NB4 (cell line): ENCODE measurements at regions not wholly inside any gene's neighbourhood (a gene's known extent, or its start where the extent isn't known, plus 50 kb on each side); places are given as distances from the start of the nearest gene placed in this dataset.

Source experiments
- DNase-seq: peaks from one replicate; pipeline ENCODE4 v3.0.0; 2010; ENCODE audit warnings: low read depth
- H3K4me3 ChIP-seq: one replicate; pipeline ENCODE4 v1.5.1; 2011; ENCODE audit warnings: mild to moderate bottlenecking, low read depth, low read length, moderate library complexity
- CTCF ChIP-seq: IDR thresholded peaks from one replicate; pipeline ENCODE4 v1.5.1; 2012; ENCODE audit warnings: low read depth, low read length
- MAX ChIP-seq: IDR thresholded peaks from 2 replicates; pipeline ENCODE4 v1.6.1; 2011; ENCODE audit warnings: low read depth, low read length
- MYC ChIP-seq: IDR thresholded peaks from 2 replicates; pipeline ENCODE4 v1.6.1; 2011; ENCODE audit warnings: low read depth, low read length
- POLR2A ChIP-seq: IDR thresholded peaks from 2 replicates; pipeline ENCODE4 v1.6.1; 2011; ENCODE audit warnings: mild to moderate bottlenecking; ENCODE audit not compliant: insufficient read length; ENCODE audit errors: extremely low read depth

GRCh38 chr1:4591926-4592325, 62.5 kb upstream of the AJAP1 start:
- no peak overlapping the region for H3K4me3 ChIP-seq
- no peak for DNase-seq
- TF ChIP-seq MYC (no peak), POLR2A (no peak), MAX (no peak), CTCF (no peak)

GRCh38 chr1:4593106-4593505, 61.3 kb upstream of the AJAP1 start:
- DNase-seq, result no peak
- H3K4me3 ChIP-seq, result no peak overlapping the region
- no peak for TF ChIP-seq MYC
- no peak for TF ChIP-seq CTCF
- TF ChIP-seq MAX, result no peak
- TF ChIP-seq POLR2A, result no peak

- no peak overlapping the region for H3K4me3 ChIP-seq
- DNase-seq, result no peak
- TF ChIP-seq CTCF (no peak), POLR2A (no peak), MYC (no peak), MAX (no peak)
Observed at GRCh38 chr1:4594286-4594991, 60.0 kb upstream of the AJAP1 start.

- no peak for DNase-seq
- no peak overlapping the region for H3K4me3 ChIP-seq
- TF ChIP-seq MAX (no peak), MYC (no peak), POLR2A (no peak), CTCF (no peak)
Observed at GRCh38 chr1:4595341-4596225, 58.8 kb upstream of the AJAP1 start.

GRCh38 chr1:4596486-4596885, 57.9 kb upstream of the AJAP1 start:
- no peak overlapping the region for H3K4me3 ChIP-seq
- TF ChIP-seq POLR2A (no peak), CTCF (no peak), MYC (no peak), MAX (no peak)
- no peak for DNase-seq
